ENCODE measurements at regions not wholly inside any gene's neighbourhood (a gene's known extent, or its start where the extent isn't known, plus 50 kb on each side); places are given as distances from the start of the nearest gene placed in this dataset.

DNA sequence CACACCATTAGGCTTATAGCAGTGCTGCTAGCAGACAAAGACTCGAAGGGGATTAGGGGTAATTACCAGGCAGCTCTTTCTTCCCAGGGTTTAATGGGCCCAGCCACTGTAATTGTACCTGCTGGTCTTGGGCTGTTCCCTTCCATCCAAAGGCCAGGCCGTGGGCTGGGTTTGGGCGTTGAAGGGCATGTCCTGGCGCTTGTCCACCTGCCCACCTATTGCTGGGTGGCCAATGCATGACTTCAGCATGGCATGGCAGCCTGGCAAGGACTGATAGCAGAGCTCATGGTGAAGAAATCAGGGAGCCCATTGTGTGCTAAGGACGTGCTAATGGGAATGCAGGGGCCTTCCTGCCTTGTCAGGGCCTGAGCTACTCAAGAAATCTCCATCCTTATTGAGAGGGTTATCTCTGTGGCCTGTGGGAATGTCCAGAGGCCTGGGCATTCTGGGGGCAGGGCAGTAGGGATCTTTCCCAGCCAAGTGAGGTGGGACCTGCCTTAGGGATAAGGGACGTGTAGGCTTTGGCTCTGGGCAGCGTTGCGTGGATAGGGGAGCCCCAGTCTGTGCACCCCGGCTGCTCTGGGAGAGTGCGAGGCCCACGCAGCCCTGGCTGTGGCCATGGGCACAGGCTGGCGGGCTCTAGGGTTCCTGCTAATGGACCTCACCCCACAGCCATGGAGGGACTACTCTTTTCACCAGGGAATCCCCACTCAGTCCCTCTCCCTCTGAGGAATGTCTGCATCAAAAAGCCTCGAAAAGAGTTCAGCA is 116.1 kb upstream of the PITX1 start:
- FAIRE-seq = no peak
- Histone ChIP-seq H3K4me1 (ENCODE audit: insufficient read depth, low read length) (peaks cover 34% of the 10 kb centered on the region), H3K4me3 (replicated peaks in 1 of 3; ENCODE audit: insufficient read depth in 1 of 3, low read depth in 2 of 3, low read length in 3 of 3) (no peak overlapping the region), H3K27ac (ENCODE audit: extremely low read length, insufficient read depth, low read length) (no peak overlapping the region), H3K4me2 (ENCODE audit: low read depth, low read length) (no peak overlapping the region), H2AFZ (ENCODE audit: low read length) (no peak overlapping the region), H3K79me2 (ENCODE audit: insufficient read depth, low read length) (no peaks in the 10 kb centered on the region), H3K9ac (ENCODE audit: insufficient read depth, low read depth, low read length) (no peak overlapping the region), H4K20me1 (ENCODE audit: insufficient read depth, low read length) (no peaks in the 10 kb centered on the region), H3K9me3 (ENCODE audit: low read length) (no peaks in the 10 kb centered on the region), H3K27me3 (ENCODE audit: control insufficient read depth in 1 of 2, insufficient read depth in 2 of 2, low read length in 2 of 2) (no peaks in the 10 kb centered on the region), H3K36me3 (replicated peaks in 1 of 2; ENCODE audit: control insufficient read depth in 1 of 2, insufficient read depth in 2 of 2, low read length in 2 of 2) (no peaks in the 10 kb centered on the region)
- intact Hi-C loops (cut with micrococcal nuclease; ENCODE audit: unreplicated experiment) (no loop called here), in situ Hi-C loops (cut with HindIII; ENCODE audit: extremely low pct_ligation_motif_present, low pct_unique_long_range_greater_than_20kb) (no loop called here)
- TF ChIP-seq CCAR2 (optimal IDR thresholded peaks at IDR 0.05; ENCODE audit: low read depth, low read length) (no peak), PRPF4 (IDR thresholded peaks at IDR 0.05; ENCODE audit: low read depth, low read length, poor library complexity, severe bottlenecking) (no peak), NFIB (CRISPR knock-in tag; IDR thresholded peaks at IDR 0.05; ENCODE audit: borderline replicate concordance) (no peak), ZNF335 (CRISPR knock-in tag; IDR thresholded peaks at IDR 0.05) (no peak), PRDM15 (CRISPR knock-in tag; IDR thresholded peaks at IDR 0.05) (no peak), PRDM4 (CRISPR knock-in tag; IDR thresholded peaks at IDR 0.05; ENCODE audit: borderline replicate concordance) (no peak), ZMYM2 (CRISPR knock-in tag; IDR thresholded peaks at IDR 0.05) (no peak), SMC3 (IDR thresholded peaks at IDR 0.05; ENCODE audit: low read length) (no peak), ERF (CRISPR knock-in tag; IDR thresholded peaks at IDR 0.05) (no peak), CBX2 (IDR thresholded peaks at IDR 0.05; ENCODE audit: low read depth, low read length) (no peak), CBX2 (CRISPR knock-in tag; IDR thresholded peaks at IDR 0.05; ENCODE audit: low read depth) (no peak)
- TF ChIP-seq, protein P1, sequence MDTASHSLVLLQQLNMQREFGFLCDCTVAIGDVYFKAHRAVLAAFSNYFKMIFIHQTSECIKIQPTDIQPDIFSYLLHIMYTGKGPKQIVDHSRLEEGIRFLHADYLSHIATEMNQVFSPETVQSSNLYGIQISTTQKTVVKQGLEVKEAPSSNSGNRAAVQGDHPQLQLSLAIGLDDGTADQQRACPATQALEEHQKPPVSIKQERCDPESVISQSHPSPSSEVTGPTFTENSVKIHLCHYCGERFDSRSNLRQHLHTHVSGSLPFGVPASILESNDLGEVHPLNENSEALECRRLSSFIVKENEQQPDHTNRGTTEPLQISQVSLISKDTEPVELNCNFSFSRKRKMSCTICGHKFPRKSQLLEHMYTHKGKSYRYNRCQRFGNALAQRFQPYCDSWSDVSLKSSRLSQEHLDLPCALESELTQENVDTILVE (CRISPR knock-in tag; IDR thresholded peaks at IDR 0.05) = no peak
- TF ChIP-seq, protein P2, sequence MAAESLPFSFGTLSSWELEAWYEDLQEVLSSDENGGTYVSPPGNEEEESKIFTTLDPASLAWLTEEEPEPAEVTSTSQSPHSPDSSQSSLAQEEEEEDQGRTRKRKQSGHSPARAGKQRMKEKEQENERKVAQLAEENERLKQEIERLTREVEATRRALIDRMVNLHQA (CRISPR knock-in tag; IDR thresholded peaks at IDR 0.05) = no peak
- TF ChIP-seq, protein P3, sequence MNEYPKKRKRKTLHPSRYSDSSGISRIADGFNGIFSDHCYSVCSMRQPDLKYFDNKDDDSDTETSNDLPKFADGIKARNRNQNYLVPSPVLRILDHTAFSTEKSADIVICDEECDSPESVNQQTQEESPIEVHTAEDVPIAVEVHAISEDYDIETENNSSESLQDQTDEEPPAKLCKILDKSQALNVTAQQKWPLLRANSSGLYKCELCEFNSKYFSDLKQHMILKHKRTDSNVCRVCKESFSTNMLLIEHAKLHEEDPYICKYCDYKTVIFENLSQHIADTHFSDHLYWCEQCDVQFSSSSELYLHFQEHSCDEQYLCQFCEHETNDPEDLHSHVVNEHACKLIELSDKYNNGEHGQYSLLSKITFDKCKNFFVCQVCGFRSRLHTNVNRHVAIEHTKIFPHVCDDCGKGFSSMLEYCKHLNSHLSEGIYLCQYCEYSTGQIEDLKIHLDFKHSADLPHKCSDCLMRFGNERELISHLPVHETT (CRISPR knock-in tag; conservative IDR thresholded peaks at IDR 0.05) = no peak
- DNase-seq (ENCODE audit: low spot score) = no peak
- CTCF ChIA-PET (ENCODE audit: low intra/inter-chr PET ratio, low total read pairs) = no interaction called here
- BruUV-seq (replicated peaks) = no TSS peak
- ATAC-seq = no peak; the same call in 2 of the 3 replicates
- WGBS (ENCODE audit: low lambda C conversion rate) = 78% methylated on average over 2 of the region's 13 CpGs
- POLR2A ChIA-PET = no interaction called here

Data from HepG2 (cell line).